HG03175 (cell line): ENCODE measurements at regions not wholly inside any gene's neighbourhood (a gene's known extent, or its start where the extent isn't known, plus 50 kb on each side); places are given as distances from the start of the nearest gene placed in this dataset.
"Not testable (repeated sequence)": the region's sequence is repeated elsewhere in the genome, so short reads cannot be mapped to it uniquely, and the experiment has no call there.

Source experiments
- ATAC-seq: cut with Tn5 transposase; IDR thresholded peaks from one replicate; pipeline ENCODE4 v1.9.1; 2021; ENCODE audit warnings: mild to moderate bottlenecking, moderate library complexity; ENCODE audit not compliant: unreplicated experiment

DNA sequence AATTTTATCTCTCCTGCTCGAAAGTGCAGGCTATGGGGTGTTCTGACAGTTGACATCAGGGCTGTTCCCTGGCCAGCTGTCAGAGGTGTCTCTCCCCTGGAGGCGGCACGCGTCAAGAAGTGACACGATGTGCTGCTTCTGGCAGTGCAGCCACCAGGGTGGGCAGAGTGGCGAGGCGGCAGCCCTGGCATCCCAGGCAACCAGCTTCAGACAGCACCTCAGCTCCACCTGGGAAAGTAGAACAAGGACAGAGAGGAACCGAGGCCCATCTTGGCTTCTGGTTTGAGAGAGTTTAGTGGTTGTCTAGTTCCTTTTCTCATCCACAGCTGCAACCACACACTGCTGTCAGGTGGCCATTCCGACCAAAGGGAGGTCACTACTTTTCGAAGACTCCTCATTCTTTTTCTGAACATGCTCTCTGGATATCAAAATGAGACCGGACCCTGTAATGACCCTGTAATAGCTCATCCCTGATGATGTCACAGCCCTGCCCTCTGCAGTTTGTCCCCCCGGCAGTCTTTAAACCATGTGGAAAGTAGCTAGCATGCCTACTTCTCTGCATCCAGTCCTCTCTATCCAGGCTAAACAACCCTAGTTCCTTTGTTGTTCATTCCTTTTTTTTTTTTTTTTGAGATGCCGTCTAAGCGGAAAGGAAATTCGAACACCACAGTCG lies 381.0 kb upstream of the NRP1 start:
- ATAC-seq: no peak

- ATAC-seq: no peak
These were observed 378.4 kb upstream of the NRP1 start for GRCh38 chr10:33712825-33713224.

DNA sequence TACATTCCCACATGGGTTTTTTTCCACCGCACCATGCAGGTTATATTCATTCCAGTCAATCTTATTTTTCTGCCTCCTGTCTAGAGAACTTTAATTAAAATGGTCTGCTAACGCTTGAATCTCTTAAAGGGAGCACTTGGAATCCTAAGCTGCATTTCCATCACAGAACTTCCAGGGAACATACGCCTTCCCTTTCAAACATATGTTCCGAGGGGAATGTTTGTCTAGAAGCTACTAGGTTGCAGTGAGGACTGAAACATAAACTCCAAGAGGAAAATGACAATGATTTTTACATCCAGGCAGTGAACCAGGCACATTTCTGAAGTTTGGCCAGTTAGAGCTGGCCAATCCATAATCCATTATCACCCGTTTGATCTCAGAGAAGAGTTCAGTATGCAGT lies 375.5 kb upstream of the NRP1 start:
- no peak for ATAC-seq

- no peak for ATAC-seq
These were observed 374.7 kb upstream of the NRP1 start for GRCh38 chr10:33709008-33709753.

GRCh38 chr10:33708561-33708960 lies 374.1 kb upstream of the NRP1 start:
- ATAC-seq: no peak

DNA sequence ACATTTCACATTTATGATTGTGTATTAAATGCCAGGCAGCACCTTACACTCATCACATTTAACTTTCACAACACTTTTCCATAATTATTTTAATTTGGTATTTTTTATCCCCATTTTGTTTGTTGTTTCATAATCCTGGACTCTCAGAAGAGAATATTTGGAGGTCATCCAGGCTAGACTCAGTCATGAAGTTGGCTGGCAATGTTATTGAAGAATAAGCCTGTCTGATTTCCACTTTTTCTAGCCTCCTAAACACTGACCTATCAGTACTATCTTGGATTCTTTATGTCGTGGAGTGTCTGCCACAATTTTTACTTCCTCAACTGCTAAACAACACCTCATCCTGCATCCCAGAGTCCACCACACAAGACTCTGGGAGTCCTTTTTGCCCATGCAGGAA lies 372.3 kb upstream of the NRP1 start:
- no peak for ATAC-seq

GRCh38 chr10:33706191-33706590 lies 371.7 kb upstream of the NRP1 start:
- ATAC-seq: no peak

GRCh38 chr10:33704214-33704830 lies 369.9 kb upstream of the NRP1 start:
- ATAC-seq: no peak

GRCh38 chr10:33703501-33704213 lies 369.2 kb upstream of the NRP1 start:
- ATAC-seq: no peak

DNA sequence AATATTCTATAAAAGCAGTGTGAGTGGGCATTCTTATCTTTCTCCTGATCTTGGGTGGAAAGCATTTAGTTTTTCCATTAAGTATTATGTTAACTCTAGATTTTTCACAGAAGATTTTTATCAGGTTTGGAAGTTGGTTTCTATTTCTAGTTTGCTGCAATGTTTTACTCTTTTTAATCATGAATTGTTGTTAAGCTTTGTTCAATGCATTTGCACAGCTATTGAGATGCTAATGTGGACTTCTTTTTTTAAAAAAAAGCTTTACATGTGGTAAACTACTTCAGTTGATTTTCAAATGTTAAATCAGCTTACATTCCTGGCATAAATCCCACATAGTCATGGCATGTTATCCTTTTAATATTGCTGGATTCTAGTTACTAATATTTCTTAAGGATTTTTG lies 363.6 kb upstream of the NRP1 start:
- ATAC-seq: no peak

DNA sequence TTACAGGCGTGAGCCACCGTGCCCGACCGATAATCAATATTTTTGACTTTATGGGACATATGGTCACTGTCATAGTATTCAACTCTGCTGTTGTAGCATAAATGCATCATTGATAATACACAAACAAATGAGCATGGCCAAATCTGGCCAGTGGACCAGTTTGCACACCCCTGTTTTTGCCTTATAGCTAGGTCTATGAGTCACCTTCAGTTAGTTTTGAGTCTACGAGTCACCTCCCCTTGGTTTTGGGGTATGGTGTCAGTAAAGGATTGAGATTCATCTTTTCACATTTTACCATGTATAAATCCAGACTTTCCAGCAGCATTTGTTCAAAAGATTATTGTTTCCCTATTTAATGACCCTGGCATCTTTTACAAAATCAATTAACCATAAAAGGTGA lies 362.5 kb upstream of the NRP1 start:
- ATAC-seq: no peak

GRCh38 chr10:33695536-33695935 lies 361.1 kb upstream of the NRP1 start:
- ATAC-seq: no peak

DNA sequence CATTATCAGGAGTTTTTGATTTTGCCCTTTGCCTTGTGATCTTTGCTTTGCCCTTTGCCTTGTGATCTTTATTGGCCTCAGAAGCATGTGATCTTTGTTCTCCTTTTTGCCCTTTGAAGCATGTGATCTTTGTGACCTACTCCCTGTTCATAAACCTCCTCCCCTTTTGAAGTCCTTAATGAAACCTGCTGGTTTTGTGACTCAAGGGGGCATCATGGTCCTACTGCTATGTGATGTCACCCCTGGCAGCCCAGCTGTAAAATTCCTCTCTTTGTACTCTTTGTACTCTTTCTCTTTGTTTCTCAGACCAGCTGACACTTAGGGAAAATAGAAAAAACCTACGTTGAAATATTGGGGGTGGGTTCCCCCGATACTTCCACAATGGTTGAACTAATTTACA lies 356.1 kb upstream of the NRP1 start:
- not testable (repeated sequence) for ATAC-seq

DNA sequence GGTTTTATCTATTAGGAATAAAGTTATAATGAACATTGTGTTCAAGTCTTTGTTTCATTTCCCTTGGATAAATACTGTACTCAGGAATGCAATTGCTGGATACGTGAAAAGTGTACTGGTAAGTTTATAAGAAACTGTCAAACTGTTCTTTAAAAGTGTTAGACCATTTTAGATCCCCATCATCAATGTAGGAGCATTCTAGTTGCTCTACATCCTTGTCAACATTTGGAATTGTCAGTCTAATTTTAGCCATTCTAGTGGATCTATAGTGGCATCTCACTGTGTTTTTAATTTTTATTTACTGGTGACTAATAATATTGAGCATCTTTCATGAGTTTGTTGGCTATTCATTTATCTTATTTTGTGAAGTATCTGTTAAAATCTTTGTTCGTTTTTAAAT lies 354.0 kb upstream of the NRP1 start:
- ATAC-seq: no peak

DNA sequence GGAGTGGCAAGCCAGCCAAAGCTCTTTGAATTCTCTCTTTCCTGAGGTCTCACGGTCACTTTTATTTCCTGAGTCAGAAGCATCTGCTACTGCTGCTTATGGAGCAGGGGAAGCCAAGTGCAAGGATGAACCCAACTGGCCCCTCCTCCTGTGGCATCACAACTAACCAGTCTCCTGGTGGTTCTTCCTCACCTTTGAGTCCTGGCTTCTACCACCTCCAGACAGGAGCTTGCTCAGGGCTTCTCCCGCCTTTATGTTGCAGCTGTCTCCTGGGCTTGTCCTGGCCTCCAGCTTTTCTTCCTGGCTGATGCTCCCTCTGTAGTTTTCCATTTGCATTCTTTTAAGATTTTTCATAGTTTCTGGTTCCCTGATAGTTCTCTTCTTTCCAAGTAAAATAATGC lies 349.7 kb upstream of the NRP1 start:
- no peak for ATAC-seq

GRCh38 chr10:33681595-33681994 lies 347.1 kb upstream of the NRP1 start:
- ATAC-seq: no peak

- no peak for ATAC-seq
These were observed 345.6 kb upstream of the NRP1 start for GRCh38 chr10:33680036-33680435.

DNA sequence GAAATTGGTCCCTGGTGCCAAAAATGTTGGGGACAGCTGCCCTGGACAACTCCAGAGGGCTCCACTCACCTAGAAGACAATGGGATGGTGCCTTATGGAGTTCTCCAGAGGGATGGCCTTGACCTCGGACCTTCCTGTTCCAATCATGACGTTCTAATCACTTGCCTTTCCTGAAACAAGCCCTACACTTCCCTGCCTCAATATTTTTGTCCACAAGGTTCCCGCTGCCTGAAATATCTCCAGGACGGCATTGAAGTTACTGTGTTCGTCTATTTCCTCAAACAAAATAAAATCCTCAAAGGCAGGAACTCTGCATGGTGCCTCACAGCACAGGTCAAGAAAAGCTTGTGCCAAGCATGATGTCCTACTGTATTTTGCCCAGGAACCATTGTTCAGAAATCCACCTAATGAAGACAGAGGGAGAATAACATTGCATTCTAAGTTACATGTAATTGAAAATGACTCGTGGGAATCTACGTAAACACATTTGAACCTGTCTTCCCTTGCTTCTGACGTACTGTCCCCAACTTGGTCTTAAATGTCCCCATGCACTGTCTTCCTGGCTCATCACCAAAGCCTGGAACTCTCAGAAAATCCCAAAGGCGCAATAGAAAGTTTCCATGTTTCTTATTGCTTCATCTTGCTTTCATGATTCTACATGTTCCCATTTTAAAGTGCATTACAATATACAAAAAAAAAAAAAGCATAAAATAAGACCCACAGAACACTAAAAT lies 342.3 kb upstream of the NRP1 start:
- no peak for ATAC-seq

- no peak for ATAC-seq
These were observed 340.6 kb upstream of the NRP1 start for GRCh38 chr10:33674986-33675599.

DNA sequence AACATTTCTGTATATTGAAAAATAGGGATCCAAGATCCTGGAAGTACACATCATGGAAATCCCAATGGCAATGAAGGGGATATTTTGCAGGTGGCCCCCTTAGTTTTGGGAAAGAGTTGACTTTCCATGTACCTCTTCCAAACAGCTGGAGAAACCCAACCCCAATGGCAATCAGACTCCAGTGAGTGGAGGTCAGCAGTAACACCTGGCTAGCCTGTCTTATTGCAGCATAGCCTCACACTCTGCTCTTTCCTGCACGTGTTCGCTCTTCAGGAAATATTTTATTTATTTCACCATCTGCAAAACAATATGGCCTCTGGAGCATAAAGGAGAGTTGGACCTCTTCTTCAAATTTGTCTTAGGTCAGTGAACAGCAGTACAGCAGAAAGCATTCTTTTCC lies 340.0 kb upstream of the NRP1 start:
- ATAC-seq: no peak
